GM18508 (cell line): ENCODE measurements at regions not wholly inside any gene's neighbourhood (a gene's known extent, or its start where the extent isn't known, plus 50 kb on each side); places are given as distances from the start of the nearest gene placed in this dataset.

Source experiments
- ATAC-seq: cut with Tn5 transposase; IDR thresholded peaks from one replicate; pipeline ENCODE4 v1.9.1; 2021; ENCODE audit warnings: moderate number of reproducible peaks; ENCODE audit not compliant: insufficient read depth, unreplicated experiment

GRCh38 chr16:8376858-8377257 is 213.5 kb downstream of the TMEM114 start:
- ATAC-seq: no peak

DNA sequence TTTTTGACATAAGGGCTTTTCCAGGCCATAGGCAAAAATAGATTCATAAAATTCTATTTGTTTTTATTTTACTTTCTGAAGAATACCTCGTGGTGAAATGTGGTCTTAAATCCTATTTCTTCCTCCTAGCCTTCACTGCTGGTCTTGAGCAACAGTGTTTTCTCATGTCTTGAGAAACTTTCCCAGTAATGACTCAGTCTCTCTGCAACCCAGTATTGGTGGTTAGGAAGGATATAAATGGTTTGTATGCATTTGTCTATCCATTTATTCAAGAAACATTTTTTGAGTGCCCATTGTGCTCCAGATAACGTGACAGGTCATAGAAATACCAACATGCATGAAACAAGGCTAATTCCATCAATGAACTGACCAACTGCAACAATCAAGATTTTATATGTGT is 213.9 kb downstream of the TMEM114 start:
- no peak for ATAC-seq

GRCh38 chr16:8375232-8375587 is 215.1 kb downstream of the TMEM114 start:
- no peak for ATAC-seq

DNA sequence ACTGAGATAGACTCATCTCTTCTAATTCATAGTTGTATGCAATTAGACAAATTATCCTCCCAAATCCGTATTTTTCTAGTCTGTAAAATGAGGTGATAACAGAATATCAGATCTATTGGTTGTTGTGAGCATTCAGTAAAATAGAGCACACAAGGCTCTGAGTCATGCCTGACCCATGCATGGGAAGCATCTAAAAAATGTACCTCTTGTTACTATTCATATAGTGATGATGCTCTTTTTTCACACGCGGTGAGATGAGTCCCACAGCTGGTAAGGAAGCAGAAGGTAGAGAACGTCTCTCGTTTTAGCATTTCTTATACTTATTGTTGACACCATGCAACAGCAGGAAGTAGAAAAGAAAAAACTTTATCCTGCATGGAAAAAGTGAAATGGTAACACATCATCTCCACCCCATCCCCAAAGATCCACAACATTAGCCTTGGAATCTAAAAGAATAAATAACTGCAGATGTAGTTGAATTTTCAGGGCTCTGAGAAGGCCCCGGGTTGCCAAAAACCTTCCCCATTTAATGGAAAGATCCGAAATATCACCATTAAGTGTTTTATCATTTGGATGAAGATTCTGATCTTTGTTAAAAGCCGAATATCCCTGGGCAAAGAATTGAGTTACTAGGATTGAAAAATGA is 215.6 kb downstream of the TMEM114 start:
- no peak for ATAC-seq

GRCh38 chr16:8373676-8374431 is 216.5 kb downstream of the TMEM114 start:
- no peak for ATAC-seq

DNA sequence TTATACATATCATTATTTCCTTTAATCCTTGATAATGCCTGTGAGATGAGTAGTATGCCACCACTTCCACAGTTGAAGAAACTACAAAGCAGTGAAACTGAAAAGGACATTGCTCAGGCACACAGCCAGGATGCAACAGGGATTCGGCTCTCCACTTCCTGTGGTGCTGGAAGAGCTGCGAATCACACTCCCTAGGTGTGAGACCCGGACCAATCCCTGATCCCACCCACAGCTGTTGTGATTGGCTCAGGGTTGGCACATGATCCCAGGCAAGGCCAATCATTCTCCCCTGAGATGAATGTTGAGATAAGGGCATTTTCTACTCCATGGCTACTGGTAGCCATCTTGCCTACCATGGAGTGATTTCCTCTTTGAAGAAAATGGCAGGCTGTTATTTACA is 218.2 kb downstream of the TMEM114 start:
- no peak for ATAC-seq

DNA sequence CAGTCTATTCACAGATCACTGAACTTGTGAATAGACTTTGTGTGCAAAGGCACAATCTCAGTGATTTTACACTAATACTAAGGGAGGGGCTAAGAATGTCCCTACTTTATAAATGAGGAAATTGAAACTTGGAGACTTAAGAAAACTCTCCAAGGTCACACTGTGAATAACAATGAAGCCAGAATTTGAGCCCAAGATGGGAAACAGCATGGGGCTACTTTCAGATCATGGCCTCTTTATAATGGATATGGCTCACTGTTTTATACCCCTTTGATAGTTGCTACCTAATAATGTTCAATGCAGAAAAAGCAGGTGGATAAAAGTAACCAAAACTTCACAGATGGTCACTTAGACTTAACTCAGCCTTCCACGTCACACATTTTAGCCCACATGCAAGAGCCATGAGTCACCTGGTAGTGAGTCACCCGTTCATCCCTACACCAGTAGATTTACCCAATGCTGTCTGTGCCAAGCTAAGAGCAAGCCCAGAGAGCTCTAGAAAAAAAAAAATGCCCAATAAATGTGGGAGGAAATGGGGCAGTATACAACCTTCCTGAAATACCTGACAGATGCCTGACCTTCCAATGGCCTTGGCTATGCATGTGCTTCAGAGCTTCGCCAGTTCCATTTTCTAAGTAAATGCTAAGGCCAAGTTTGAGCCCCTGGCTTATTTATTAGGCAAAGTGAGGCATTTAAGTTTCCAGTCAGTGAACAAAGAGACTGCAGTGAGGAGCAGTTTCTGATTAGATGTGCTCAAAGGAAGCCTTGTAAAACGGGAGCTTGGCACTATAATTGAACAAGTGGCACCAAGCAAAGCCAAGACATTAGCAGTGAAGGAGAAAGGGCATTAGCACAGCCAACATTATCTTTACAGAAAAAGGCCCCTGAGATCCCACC is 219.7 kb downstream of the TMEM114 start:
- ATAC-seq: no peak

GRCh38 chr16:8358937-8359336 is 231.4 kb downstream of the TMEM114 start:
- no peak for ATAC-seq

GRCh38 chr16:8355675-8356074 is 234.6 kb downstream of the TMEM114 start:
- no peak for ATAC-seq

GRCh38 chr16:8346294-8346693 is 244.0 kb downstream of the TMEM114 start:
- no peak for ATAC-seq

DNA sequence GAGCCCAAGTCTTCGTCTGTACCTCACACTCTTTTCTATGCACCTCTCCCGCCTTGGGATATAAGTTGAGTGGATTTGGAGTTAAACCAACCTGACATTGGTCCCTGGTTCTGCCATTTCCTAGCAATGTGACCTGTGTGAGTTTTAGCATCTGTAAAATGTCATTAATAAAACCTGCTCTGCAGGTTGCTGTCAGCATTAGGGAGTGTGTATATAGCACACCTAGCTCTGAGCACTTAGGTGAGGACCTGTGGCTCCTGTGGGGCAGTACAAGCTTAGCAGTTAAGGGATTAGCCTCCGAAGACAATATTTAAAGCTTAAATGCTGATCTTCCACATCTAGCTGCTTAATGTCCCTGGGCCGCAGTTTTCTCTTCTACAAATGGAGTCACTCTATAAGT is 248.0 kb downstream of the TMEM114 start:
- ATAC-seq: no peak

DNA sequence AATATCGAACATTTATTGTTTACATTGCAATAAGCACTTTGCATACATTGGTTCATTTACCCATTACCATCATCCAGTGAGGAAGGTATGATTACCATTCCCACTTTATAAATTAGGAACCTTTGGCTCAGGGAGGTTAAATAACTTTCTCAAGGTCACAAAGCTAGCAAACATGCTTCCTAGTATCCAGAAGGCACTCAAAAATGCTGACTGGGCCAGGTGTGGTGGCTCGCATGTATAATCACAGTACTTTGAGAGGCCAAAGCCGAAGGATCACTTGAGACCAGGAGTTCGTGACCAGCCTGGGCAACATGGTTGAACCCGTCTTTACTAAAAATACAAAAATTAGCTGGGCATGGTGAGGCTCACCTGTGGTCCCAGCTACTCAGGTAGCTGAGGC is 259.6 kb downstream of the TMEM114 start:
- no peak for ATAC-seq

DNA sequence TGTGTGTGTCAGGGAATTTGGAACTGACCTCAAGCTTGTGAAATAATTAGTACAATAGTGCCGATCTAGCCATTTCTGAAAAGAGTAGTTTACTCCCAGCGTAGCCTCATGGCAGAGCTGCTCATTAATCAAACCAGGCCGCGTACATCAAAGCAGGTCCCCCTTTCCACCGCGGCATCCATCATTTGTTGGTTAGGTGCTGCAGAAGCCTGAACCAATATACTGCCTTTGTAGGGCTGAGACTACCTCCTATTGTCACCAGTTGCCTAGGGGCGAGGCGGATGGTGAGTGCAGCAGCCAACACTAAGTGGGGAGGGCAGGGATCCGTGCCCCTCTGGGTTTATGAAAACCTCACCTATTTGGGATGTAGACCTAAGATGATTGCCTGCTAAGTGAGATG is 264.1 kb downstream of the TMEM114 start:
- no peak for ATAC-seq

DNA sequence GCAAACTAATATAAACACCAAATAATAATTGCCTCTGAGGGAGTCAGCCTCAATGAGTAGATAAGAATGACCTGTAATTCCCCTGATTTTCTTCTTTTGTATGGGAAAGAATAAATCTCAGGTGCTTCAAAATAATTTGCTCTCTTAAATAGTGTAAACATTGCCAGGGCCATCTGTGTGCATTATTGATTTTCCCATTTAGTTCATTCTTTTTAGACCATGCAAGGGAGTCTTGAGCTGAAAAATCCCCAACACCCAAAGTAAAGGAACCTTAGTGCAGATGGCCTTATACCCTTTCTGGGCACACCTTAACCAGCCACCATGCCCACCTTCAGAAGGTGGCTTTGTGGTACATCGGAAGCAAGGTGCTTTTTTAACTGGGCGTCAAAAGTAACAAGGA is 267.2 kb downstream of the TMEM114 start:
- ATAC-seq: no peak

GRCh38 chr16:8320131-8320530 is 270.2 kb downstream of the TMEM114 start:
- ATAC-seq: no peak

DNA sequence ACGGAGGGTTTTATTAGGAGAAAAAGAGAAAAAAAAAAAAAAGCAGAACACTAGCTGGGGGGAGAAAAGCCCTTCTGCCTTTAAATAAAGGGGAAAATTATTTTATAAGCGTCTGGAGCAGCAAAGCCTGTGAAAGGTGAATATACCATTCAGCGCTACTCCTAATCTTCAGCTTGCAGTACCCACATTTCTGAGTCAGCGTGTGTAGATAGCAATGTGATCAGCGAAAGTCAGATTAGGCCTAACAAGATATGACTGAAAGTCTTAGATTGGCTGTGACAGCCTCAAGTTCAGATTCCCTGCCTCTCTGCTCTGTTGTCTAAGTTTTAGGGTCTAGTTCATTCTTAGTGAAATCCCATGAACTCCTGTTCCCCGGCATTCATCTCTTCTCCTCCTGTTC is 279.5 kb downstream of the TMEM114 start:
- no peak for ATAC-seq

- ATAC-seq: no peak
Observed at GRCh38 chr16:8310323-8310722, 280.0 kb downstream of the TMEM114 start.

DNA sequence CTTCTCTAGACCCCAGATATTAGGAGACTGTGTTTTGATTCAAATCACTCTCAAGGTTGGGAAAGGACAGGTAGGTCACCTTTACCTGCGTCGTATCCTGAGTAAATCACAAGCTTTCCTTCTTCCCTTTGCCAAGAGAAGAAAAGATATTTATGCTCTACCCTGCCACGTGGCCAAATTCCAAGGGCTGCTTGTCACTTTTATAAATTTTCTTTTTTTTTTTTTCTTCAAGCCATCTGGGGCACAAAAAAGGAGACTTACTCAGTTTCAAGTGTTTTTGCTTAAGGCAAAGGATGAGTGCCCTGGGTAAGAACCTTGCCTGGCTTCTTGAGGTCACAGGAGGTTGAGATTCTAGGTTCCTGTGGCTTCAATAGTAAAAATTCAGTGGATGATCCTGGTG is 285.1 kb downstream of the TMEM114 start:
- ATAC-seq: no peak

DNA sequence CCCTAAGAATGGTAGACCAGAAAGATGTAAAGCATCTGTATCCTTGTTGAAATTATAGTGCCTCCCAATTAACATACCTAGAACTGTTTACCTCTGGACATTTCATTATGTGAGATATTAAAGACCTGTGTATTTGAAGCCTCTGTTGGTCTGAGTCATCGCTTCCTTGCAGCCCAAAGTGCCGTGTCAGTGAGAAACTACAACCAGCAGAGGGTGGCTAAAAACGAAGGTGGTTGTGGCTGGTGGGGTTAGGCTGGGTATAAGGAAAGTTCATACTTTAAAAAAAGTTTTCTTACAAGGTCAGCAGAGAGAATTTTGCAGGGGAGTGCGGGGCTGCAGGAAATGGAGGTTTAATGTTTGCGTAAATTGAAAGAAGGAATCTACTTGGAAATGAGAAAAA is 290.7 kb downstream of the TMEM114 start:
- no peak for ATAC-seq

DNA sequence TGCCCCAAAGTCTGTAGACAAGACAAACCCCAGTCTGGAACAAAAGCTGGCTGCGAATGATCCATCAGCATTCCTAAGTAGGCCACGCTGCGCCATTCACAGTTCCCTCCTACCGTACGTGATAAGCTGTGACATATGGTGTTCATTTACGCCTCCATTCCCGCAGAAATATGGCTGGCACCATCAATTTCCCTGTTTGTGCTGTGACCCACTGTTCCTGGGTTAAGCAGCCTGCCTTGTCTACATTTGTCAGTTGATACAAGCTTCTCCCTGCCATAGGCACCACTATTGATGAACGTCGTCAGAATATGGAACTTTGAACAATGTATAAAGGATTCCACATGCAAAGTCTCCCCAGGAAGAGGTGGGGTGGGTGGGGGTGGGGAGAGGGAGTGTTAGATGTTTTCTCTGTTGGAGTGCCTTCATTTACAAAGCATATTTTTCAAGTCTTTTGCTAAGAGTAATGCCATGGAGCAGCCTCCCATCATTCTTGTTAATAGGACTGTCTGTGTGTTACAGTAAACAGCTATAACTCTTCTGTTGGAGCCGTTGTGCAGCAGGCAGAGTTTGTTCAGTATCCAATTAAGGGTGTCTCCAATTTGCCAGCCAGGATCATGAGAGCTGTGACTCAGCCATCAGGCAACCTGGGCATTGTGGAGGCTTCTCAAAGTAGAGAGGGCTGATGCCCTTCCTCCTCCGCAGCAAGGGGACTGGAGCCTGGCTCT is 294.6 kb downstream of the TMEM114 start:
- ATAC-seq: no peak

- no peak for ATAC-seq
Observed at GRCh38 chr16:8293413-8293812, 296.9 kb downstream of the TMEM114 start.
